Fibroblast of peridontal ligament (primary cell): ENCODE measurements at regions not wholly inside any gene's neighbourhood (a gene's known extent, or its start where the extent isn't known, plus 50 kb on each side); places are given as distances from the start of the nearest gene placed in this dataset.

Experiments
- DNase-seq: peaks from one replicate; pipeline ENCODE4 v3.0.0-alpha.2; 2010; ENCODE audit errors: extremely low read depth

DNA sequence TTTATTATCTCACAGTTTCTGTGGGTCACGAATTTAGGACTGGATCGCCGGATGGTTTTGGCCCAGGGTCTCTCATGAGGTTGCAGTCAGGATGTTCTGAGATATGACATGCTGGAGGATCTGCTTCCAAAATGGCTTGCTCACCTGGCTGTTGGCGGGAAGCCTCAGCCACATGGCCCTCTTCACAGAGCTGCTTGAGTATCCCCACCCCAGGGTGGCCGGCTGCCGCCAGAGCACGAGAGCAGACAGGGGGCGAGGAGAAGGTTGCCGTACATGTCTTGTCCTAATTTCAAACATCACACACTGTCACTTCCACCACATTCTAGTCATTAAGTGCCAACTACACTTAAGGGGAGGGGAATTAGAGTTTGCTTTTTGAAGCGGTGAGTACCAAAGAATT is 365.8 kb downstream of the FGFR2 start:
- no peak for DNase-seq

DNA sequence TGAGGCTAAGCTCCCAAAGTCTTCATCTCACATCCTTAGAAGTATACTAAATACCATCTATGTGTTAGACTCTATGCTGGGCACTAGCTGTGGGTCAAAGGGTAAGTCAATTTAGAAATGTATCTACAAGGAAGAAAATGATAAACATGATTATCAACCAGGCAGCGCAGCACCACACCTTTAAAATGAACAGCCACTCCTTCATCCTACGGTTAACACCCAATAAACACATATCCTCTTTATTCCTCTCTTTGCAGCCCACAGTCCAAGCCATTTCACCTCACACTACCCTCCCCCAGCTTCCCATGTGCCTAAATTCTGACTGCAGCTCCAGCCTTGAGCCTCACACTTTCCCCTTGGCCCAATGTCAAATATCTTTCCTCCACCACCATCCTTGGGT is 362.6 kb downstream of the FGFR2 start:
- DNase-seq: no peak

DNA sequence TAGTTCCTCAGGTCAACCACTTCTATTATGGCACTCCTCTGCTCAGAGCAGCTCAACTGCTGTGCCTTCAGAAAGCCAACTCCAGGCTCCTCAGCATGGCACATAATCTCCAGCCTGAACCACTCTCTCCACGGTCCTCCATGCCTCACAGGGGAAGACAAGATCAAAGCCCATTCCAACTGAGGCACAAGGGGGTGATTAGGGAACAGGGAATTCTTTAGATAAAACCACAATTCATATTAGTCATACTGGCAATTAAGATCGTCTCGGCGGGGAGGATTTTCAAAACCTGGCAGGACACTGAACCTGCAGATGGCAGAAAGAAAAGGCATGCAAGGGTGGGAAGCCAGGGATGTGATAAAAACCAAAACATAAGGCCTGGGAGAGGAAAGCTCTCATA is 361.6 kb downstream of the FGFR2 start:
- DNase-seq: no peak

DNA sequence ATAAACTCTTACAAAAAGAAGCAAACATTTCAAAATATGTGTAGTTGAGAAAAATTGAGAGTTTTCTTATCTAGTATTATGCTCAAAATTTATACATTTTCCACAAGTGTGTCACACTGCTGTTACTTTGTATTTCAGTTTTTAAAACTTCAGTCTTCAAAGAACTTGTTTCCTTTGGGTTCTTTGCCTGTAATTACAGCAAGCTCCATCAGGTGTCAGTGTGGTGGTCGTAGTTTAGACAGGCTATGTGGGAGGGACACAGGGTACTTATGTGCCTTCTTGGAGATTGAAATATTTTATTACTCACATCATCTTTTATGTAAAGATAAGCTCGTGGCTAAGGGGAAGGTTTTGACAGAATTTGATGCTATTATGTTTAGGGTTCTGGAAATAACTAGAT is 360.5 kb downstream of the FGFR2 start:
- DNase-seq: no peak

DNA sequence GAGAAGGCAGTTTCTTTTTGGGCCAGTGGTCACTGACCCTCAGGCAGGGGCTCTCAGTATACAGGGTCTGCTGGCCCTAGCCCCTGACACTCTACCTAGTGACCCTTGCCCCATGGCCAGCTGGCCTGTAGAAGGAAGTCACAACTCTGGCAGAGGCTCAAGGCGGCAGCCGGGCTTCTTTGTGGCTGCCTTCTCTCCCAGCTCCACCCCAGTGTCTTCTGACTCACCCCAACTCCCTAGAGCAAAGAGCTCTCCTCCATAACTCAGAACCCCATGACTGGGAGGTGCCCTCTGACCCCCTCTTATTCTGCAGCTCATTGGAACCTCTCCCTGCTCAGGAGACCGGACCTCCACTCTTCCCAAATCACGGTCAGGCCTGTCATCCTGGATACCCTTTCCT is 358.2 kb downstream of the FGFR2 start:
- no peak for DNase-seq

DNA sequence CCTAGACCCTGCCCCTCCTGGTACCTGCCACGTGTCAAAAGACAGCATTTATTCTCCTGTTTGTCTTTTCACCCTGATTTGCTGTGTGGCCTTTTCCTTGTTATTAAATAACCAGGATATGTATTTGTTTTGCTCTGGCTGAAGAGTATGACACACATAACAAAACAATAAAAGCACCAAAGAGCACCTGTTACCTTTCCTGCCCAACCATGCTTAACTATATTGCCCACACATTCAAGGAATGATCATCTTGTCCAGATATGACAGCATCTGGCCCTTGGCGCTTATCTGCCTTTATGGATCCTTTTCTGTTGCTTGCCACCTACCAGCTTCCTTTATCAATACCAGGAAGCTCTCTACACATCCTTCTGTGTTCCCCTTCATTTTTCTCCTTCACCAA is 357.7 kb downstream of the FGFR2 start:
- no peak for DNase-seq

DNA sequence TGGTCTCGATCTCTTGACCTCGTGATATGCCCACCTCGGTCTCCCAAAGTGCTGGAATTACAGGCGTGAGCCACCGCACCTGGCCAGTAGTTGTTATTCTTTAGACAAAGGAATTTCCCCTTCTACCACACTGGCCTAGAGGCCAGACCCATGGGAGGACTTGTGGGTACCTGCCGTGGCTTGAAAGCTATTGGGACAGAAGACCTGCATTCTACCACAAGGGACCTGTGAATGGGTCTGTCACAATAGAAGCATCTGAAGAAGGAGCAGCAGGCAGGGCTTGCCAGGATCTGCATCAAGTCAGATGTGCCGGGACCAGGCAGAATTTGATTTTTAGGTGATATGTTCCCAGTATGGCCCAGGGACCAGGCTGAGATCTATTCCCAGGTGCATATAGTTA is 356.9 kb downstream of the FGFR2 start:
- no peak for DNase-seq

DNA sequence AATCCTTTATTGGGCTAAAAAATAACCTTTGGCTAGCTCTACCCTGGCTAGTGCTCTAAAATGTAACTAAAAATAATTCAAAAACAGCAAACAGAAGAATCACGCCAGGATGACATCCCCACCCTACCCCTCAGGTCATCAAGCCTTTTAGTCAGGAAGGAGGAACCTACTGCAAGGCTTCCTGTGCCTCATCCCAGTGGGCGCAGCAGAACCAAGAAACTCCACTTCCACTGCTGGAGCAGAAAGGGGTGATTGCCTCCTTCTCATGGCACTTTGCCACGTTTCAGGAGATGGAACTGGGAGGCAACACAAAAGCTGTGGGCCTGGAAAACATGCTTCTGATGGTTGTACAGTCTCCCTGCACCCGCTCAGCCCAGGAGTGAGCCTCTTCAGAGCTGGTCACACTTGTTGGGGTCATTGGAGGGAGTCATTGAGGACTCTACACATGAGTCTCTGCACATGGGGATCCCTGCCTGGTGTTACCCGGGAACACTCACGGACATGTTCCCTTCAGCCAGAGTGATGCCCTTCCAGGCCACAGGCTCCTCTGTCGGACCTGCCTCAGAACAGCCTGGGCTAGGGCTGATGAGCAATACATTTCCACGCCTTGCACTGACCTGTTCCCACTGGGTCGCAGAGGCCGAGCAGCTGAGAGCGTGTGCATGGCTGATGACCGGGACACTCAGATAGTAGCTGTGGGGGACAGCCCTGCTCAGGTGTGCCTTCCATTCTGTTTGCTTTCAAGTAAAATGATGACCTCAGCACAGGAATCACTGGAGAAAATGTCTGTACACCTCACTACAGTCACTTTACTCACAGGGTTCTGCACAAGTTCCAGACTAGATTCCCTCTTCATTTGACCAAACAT is 355.3 kb downstream of the FGFR2 start:
- no peak for DNase-seq

DNA sequence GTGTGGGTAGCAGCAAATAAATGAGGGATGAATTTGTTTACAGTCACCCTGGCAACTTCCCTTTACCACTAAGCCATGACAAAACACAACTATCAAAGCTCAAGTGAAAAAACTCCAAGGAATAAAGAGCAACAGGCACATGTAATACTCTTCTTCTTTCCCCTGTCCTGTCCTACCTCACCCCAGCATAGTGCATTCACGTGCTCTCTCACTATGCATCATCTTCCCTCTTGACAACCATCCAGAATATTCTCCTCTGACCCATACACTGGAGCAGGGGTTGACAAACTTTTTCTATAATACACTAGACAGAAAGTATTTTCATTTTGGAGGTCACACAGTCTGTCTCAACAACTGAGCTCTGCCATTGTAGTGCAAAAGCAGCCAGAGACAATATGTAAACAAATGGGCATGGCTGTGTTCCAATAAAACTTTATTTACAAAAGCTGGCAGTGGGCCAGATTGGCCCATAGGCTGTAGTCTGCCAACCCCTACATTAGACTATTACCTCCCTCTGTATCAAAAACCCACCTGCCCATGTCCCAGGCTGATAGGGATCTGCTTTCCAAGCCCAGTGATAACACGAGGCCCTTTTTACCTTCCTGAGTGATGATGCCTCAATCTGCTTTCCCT is 354.5 kb downstream of the FGFR2 start:
- DNase-seq: no peak

DNA sequence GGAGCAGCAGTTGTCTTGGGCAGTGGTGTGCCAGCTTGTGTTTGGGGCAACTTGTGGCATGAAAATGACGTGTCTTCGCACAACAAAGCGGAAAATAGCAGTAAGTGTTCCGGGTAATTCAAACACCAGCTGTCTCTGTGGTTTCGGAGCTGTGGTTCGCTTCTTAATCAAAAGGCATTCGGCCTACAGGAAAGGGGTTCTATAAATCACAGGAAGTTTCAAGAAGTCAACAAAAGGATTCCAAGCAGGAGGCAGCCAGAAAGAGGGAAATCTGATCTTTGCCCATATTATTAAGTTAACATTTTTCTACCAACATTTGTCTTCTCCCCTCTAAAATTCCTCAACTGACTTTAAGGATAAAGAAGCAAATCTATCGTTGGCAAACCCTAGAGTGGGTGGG is 353.4 kb downstream of the FGFR2 start:
- no peak for DNase-seq

DNA sequence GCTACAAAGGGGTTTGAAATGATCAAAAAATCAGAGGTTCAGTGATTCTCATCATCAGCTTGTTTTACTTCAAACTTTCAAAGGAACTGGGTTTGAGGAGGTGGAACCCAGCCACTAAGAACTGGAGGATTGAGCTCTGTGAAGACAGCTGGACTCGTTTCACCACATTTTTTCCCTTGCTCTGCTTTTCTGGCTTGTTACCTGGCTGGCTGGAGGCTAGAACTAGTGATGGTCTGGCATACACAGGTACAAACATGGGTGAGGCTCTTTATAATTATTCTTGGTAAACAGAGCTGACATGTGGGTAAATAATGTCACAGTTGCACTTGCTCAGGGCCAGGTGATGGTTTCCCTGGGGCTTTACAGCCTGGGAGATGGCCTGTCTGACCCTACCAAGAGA is 352.5 kb downstream of the FGFR2 start:
- no peak for DNase-seq

DNA sequence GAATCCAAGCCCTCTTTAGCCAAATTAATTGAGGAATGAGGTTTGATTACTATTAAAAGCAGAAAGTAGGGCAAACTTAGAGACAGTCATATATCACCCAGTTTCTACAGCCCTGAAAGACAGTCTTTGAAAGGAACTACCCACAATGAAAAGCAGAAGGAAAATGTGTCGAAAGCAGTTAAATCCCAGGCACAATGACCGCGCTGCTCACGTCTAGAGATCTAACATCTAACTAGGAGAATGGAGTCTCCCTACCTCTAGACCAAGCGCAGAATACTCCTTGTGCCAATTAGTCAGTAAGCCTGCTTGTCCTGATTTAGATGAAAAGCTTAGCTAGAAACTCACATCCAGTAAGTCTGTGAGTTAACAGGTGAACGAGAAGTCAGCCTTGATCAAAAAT is 350.0 kb downstream of the FGFR2 start:
- no peak for DNase-seq

DNA sequence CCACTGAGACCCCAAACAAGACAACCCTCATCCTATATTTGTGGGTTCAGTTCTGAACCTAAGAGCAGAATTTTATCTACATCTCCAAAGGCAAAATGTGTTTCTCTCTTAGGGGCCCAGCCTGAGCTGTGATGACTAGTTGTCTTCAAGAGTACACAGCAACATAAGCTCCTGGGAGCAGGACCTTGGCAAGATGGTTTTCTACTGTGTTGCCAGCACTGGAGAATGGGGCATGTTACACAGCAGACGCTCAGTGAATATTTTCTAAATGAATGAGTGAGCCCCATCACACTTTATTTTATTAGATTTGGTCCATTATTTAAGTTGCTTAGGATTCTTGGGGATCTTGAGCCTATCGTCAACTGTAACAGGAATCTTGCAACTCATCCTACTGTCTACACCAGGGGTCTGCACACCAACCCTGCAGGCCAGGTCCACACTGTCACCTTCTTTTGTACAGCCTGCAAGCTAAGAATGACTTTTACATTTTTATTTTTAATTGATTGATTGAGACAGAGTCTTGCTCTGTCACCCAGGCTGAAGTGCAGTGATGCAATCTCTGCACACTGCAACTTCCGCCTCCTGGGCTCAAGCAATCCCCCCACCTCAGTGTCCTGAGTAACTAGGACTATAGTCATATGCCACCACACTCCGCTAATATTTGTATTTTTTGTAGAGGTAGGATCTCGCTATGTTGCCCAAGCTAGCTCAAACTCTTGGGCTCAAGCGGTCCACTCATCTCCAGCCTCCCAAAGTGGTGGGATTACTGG is 347.1 kb downstream of the FGFR2 start:
- DNase-seq: no peak

DNA sequence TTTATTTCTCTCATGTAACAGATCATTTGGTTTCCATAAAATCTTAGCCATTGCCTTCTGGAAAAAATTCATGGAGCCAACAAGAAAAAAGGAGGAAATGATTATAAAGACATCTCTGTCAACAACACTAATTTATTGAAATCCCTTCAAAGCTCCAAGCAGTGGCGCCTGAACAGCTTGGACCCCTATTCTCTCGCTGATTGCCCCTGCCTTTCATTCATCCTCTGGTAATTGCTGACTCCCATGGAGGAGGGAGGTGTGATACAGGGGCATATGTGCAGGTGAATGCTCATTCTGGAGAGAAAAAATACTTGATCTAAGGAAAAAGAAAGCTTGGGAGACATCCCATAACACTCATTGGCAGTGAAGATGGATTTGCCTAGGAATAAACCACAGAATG is 345.5 kb downstream of the FGFR2 start:
- no peak for DNase-seq

DNA sequence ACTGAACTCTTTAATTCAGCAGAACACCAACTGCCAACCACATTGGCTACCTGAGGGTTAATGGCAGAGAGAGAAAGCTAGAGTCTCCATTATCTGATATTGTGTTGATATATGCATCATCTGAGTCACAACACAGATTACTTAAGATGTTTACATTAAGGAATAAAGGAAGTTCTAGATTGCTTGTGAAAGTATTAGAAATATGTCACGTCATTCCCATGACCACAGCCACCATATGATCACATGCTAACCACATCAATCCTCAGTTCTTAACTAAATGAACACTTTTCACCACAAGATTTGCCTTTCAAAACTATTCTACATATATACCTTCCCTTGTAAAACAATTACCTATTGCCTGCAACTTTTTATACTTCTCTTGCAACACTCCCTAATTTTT is 337.9 kb downstream of the FGFR2 start:
- DNase-seq: no peak

DNA sequence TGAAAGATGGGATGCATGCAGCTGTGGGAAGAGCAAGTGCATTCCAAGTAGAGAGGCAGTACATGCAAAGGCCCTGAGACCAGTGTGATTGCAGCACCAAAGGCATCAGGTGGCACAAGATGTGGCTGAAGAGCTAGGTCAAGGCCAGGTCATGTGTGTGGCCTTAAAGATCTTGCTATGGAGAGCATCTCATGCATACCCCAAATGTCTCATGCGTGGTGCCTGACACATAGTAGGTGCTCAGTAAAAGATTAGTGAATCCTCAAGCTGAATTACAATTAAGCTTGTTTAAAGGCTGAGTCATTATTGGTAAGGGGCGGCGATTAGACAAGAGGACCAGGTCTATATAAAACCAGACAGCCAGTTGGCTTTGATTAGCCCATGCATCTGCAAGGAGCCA is 336.6 kb downstream of the FGFR2 start:
- no peak for DNase-seq

DNA sequence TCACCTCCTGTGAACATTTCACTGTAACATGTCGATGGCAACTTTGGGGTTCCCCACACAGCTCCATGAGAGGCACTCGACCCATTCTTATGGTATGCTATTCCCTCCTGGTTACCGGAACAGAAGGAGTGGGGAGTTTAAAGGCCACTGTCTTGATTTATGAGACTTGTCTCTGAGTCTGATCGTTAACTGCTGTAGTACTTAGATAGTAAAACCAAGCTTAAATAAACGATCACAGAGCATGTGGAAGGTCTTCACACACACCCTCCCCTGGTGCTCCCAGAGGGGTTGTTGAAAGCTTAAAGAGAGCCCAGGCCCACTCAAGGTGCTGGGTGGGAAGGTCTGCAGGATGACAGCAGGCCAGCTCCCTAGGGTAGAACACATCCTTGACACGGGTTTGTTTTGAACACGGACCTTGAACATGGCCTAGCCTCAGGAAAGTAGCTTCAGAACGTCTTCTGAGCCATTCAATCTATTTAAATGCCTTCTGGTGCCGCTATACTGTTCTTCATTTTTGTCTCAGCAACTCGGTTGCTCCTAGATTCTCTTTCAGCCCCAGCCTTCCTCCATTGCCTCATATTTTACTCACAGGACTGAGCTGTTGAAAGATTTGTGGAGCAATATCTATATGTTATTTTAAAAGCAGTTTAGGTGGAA is 335.3 kb downstream of the FGFR2 start:
- DNase-seq: no peak

DNA sequence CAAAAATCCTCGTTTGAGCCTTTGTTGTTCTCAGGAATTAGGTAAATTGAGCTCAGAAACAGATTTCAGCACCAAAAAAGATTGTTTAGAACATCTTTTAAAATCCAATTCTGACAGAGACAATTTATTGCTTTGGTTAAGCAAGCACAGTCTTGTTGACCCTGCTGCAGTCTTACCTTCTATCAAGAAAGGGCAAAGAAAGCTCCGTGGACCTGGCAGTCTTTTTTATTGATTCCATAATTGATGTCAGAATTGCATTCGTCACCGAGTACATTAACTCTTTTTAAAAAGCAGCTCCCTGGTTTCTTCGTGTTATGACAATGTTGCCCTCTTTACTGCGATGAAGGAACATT is 334.8 kb downstream of the FGFR2 start:
- no peak for DNase-seq

DNA sequence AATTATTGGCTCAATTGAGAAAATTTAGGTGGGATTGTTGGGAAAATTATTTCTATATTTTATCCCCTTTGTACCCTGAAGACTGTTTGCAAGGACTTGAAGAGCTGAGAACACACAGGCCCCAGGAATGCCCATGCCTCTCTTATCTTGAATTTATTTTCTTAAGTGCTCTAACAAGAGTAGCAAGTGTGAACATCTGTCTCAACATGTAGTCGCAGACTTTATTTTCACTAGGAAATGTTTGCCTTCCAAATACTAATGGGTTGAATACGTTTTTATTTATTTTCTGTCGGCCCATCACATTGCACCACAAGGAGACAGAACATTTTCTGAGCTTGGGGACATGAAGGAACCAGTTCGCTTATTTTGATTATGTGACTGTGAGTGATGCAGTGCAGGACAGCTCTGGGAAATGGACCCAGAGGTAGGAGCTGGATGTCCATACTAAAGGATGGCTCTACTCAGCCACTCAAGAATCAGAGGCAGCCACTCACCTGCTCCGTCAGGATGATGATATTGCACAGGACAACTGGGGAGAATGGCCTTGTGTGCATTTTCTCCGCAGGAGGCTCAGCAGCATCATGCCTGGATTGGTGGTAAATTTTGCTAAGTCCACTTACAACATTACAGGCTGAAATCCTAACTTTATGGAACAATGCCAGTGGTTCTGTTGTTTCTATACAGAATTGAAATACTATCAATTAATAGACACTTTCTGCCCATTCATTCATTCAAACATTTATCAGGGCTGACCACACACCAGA is 332.7 kb downstream of the FGFR2 start:
- no peak for DNase-seq

DNA sequence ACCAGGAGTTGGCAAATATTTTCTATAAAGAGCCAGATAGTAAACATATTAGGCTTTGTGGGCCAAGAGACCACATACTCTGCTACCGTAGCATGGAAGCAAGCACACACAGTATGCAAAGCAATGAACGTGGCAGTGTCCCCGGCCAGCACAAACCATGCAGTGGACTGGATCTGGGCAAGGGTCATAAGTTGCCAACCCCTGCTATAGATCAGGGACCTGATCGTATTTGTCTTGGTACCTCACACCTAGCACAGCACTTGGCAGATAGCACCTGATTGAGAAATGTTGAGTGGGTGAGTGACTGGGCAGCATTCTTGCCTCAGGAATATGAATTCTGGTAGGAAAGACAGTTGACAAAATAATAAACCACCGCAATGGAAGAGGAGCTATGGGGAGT is 331.9 kb downstream of the FGFR2 start:
- no peak for DNase-seq

DNA sequence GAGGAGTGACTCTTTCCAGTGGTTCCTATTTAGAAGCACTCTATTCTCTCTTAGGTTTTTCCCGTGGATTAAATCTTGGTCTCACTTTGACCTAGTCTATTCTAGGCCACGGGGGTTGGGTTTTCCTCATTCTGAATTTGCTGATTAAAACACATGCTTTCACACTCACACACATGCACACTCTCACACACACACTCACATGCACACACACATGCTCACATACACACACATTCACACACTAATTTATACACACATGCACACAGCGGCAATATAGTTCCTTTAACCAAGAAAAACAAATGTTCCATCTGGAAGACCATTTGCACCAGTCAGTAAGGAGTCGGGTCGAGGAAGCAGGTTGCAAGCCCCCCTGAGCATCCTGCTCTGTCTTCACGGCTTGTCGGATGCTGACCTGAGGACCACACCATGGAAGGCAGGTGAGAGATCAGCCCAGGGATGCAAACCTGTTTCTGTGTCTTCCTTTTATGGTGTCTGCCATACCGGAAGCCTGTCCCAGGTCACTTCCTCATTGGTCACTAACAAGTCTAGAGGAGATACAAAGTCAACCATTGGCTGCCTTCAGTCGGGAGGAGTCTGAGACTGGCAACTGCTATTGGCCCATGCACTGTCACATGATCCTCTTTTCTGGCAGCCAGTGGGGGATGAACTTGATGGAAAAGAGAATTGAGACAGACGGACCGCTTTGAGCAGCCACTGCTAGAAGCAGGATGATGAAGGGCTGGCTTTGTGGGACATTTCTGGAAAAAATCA is 330.8 kb downstream of the FGFR2 start:
- no peak for DNase-seq
